Ectodermal cell (in vitro differentiated cells): ENCODE measurements at regions not wholly inside any gene's neighbourhood (a gene's known extent, or its start where the extent isn't known, plus 50 kb on each side); places are given as distances from the start of the nearest gene placed in this dataset.

Experiments used
- H3K27ac ChIP-seq: 2 replicates; pipeline ENCODE4 v1.7.0; 2013; ENCODE audit warnings: mild to moderate bottlenecking, low read depth, low read length; ENCODE audit not compliant: insufficient read depth, poor library complexity, severe bottlenecking
- H3K27me3 ChIP-seq: 2 replicates; pipeline ENCODE4 v1.7.0; 2013; ENCODE audit warnings: mild to moderate bottlenecking, low read length; ENCODE audit not compliant: insufficient read depth, control insufficient read depth, poor library complexity, severe bottlenecking
- H3K36me3 ChIP-seq: one replicate; pipeline ENCODE4 v1.7.0; 2013; ENCODE audit warnings: low read length; ENCODE audit not compliant: control insufficient read depth, insufficient read depth
- H3K4me1 ChIP-seq: one replicate; pipeline ENCODE4 v1.7.0; 2013; ENCODE audit warnings: low read length; ENCODE audit not compliant: control insufficient read depth, insufficient read depth
- H3K4me3 ChIP-seq: 2 replicates; pipeline ENCODE4 v1.7.0; 2013; ENCODE audit warnings: low read depth, low read length, control low read depth; ENCODE audit not compliant: insufficient read depth
- H3K9me3 ChIP-seq: 2 replicates; pipeline ENCODE4 v1.7.0; 2013; ENCODE audit warnings: mild to moderate bottlenecking, low read length, moderate library complexity; ENCODE audit not compliant: control insufficient read depth
- WGBS, 2 experiments: methylation state at CpG; one replicate each; pipeline ENCODE4 v1.1.7; 2013; ENCODE audit warnings: missing lambda C conversion rate in 2 of 2; 5-methylcytosine and 5-hydroxymethylcytosine counted together

- H3K9me3 ChIP-seq, result no peaks in the 10 kb centered on the region
- H3K27me3 ChIP-seq, result no peaks in the 10 kb centered on the region
- no peaks in the 10 kb centered on the region for H3K36me3 ChIP-seq
- H3K4me3 ChIP-seq, result no peak overlapping the region
- H3K4me1 ChIP-seq, result no peaks in the 10 kb centered on the region
- WGBS, 2 experiments, result 100% methylated on average over 1 of the region's 1 CpG
- H3K27ac ChIP-seq, result no peak overlapping the region
These were observed 140.0 kb upstream of the HCCS start for GRCh38 chrX:10971176-10971575.

- Histone ChIP-seq H3K9me3 (no peaks in the 10 kb centered on the region), H3K4me1 (no peaks in the 10 kb centered on the region), H3K27ac (no peak overlapping the region), H3K4me3 (no peak overlapping the region), H3K36me3 (no peaks in the 10 kb centered on the region), H3K27me3 (no peaks in the 10 kb centered on the region)
- WGBS, 2 experiments, result no CpG with 5 or more reads among the region's 1 CpG
These were observed 139.4 kb upstream of the HCCS start for GRCh38 chrX:10971759-10972158.

- H3K36me3 ChIP-seq, result no peaks in the 10 kb centered on the region
- WGBS, 2 experiments, result 57 to 83% methylated on average over 1 of the region's 2 CpGs
- no peak overlapping the region for H3K27ac ChIP-seq
- H3K27me3 ChIP-seq, result no peaks in the 10 kb centered on the region
- no peaks in the 10 kb centered on the region for H3K9me3 ChIP-seq
- H3K4me3 ChIP-seq, result no peak overlapping the region
- H3K4me1 ChIP-seq, result no peaks in the 10 kb centered on the region
These were observed 138.4 kb upstream of the HCCS start for GRCh38 chrX:10972706-10973105.

- Histone ChIP-seq H3K9me3 (no peaks in the 10 kb centered on the region), H3K27ac (no peak overlapping the region), H3K36me3 (no peaks in the 10 kb centered on the region), H3K4me3 (no peak overlapping the region), H3K4me1 (no peaks in the 10 kb centered on the region), H3K27me3 (no peaks in the 10 kb centered on the region)
- 90 to 100% methylated on average over 1 of the region's 1 CpG for WGBS, 2 experiments
These were observed 136.2 kb upstream of the HCCS start for GRCh38 chrX:10974920-10975319.

GRCh38 chrX:10979956-10980355 is 131.2 kb upstream of the HCCS start:
- Histone ChIP-seq H3K9me3 (no peaks in the 10 kb centered on the region), H3K27ac (no peak overlapping the region), H3K4me3 (no peak overlapping the region), H3K27me3 (no peaks in the 10 kb centered on the region), H3K4me1 (no peaks in the 10 kb centered on the region), H3K36me3 (no peaks in the 10 kb centered on the region)
- 100% methylated on average over 1 of the region's 1 CpG for WGBS, 2 experiments

- Histone ChIP-seq H3K9me3 (no peaks in the 10 kb centered on the region), H3K27ac (no peak overlapping the region), H3K27me3 (no peaks in the 10 kb centered on the region), H3K4me1 (no peaks in the 10 kb centered on the region), H3K36me3 (no peaks in the 10 kb centered on the region), H3K4me3 (no peak overlapping the region)
- 92 to 93% methylated on average over 3 of the region's 3 CpGs for WGBS, 2 experiments
These were observed 129.6 kb upstream of the HCCS start for GRCh38 chrX:10981506-10981905.

- Histone ChIP-seq H3K4me3 (no peak overlapping the region), H3K4me1 (no peaks in the 10 kb centered on the region), H3K27ac (no peak overlapping the region), H3K36me3 (no peaks in the 10 kb centered on the region), H3K27me3 (no peaks in the 10 kb centered on the region), H3K9me3 (no peaks in the 10 kb centered on the region)
- 87 to 91% methylated on average over 4 of the region's 4 CpGs for WGBS, 2 experiments
These were observed 127.6 kb upstream of the HCCS start for GRCh38 chrX:10983526-10983925.

GRCh38 chrX:10984213-10984612 is 126.9 kb upstream of the HCCS start:
- no peak overlapping the region for H3K4me3 ChIP-seq
- no peaks in the 10 kb centered on the region for H3K27me3 ChIP-seq
- H3K4me1 ChIP-seq, result no peaks in the 10 kb centered on the region
- no peak overlapping the region for H3K27ac ChIP-seq
- H3K36me3 ChIP-seq, result no peaks in the 10 kb centered on the region
- WGBS, 2 experiments, result 100% methylated on average over 1 of the region's 1 CpG; no CpG with 5 or more reads in 1 of the 2 experiments
- no peaks in the 10 kb centered on the region for H3K9me3 ChIP-seq

GRCh38 chrX:10986616-10987015 is 124.5 kb upstream of the HCCS start:
- Histone ChIP-seq H3K27me3 (no peaks in the 10 kb centered on the region), H3K4me1 (no peaks in the 10 kb centered on the region), H3K9me3 (no peaks in the 10 kb centered on the region), H3K36me3 (no peaks in the 10 kb centered on the region), H3K27ac (no peak overlapping the region), H3K4me3 (no peak overlapping the region)
- 96 to 98% methylated on average over 2 of the region's 2 CpGs for whole genome bisulfite sequencing, 2 experiments

GRCh38 chrX:10988653-10989052 is 122.5 kb upstream of the HCCS start:
- Histone ChIP-seq H3K27ac (no peak overlapping the region), H3K4me1 (no peaks in the 10 kb centered on the region), H3K9me3 (no peaks in the 10 kb centered on the region), H3K4me3 (no peak overlapping the region), H3K27me3 (no peaks in the 10 kb centered on the region), H3K36me3 (no peaks in the 10 kb centered on the region)
- 88 to 100% methylated on average over 2 of the region's 4 CpGs for WGBS, 2 experiments

GRCh38 chrX:10989386-10989785 is 121.7 kb upstream of the HCCS start:
- Histone ChIP-seq H3K36me3 (no peaks in the 10 kb centered on the region), H3K4me1 (no peaks in the 10 kb centered on the region), H3K4me3 (no peak overlapping the region), H3K27ac (no peak overlapping the region), H3K9me3 (no peaks in the 10 kb centered on the region), H3K27me3 (no peaks in the 10 kb centered on the region)
- WGBS, 2 experiments, result 58 to 95% methylated on average over 3 of the region's 3 CpGs
